Ascending aorta (tissue), 2 donors: ENCODE measurements at regions not wholly inside any gene's neighbourhood (a gene's known extent, or its start where the extent isn't known, plus 50 kb on each side); places are given as distances from the start of the nearest gene placed in this dataset.

ENCODE experiments used
- DNase-seq, 2 donors: peaks; one replicate each; pipeline ENCODE4 v3.0.0-alpha.2; 2019; ENCODE audit warnings: low spot score in 2 of 2
- H3K27ac ChIP-seq, 2 donors: fragments of 200-600 bp; sonication (generic); one replicate each; pipeline ENCODE4 v1.5.1; 2016 to 2017; ENCODE audit warnings: mild to moderate bottlenecking in 1 of 2
- H3K27me3 ChIP-seq: fragments of 200-600 bp; sonication (generic); one replicate; pipeline ENCODE4 v1.5.1; 2017
- H3K36me3 ChIP-seq, 2 donors: fragments of 200-600 bp; sonication (generic); one replicate each; pipeline ENCODE4 v1.5.1; 2016
- H3K4me1 ChIP-seq, 2 donors: fragments of 200-600 bp; sonication (generic); one replicate each; pipeline ENCODE4 v1.5.1; 2016 to 2017; ENCODE audit warnings: mild to moderate bottlenecking in 1 of 2
- H3K4me3 ChIP-seq, 2 donors: fragments of 200-600 bp; sonication (generic); one replicate each; pipeline ENCODE4 v1.5.1; 2016 to 2017; ENCODE audit warnings: mild to moderate bottlenecking in 1 of 2
- H3K9me3 ChIP-seq, 2 donors: fragments of 200-600 bp; sonication (generic); one replicate each; pipeline ENCODE4 v1.5.1; 2016
- CTCF ChIP-seq, 3 experiments: fragments of 200-600 bp in 2 of 3; fragments of 450-650 bp in 1 of 3; sonication (generic) in 2 of 3; IDR thresholded peaks; one replicate each; pipeline ENCODE4 v1.5.1; 2016 to 2019; ENCODE audit warnings: antibody characterized with exemption in 3 of 3, mild to moderate bottlenecking in 1 of 3, moderate library complexity in 1 of 3
- intact Hi-C: fragments of 100-400 bp; cut with DNase I; formaldehyde crosslinking; loops from one replicate; pipeline ENCODE4 v1.15.1; 2023

- no peak for DNase-seq
- Histone ChIP-seq H3K4me3 (no peak overlapping the region), H3K36me3 (no peaks in the 10 kb centered on the region), H3K27me3 (no peaks in the 10 kb centered on the region), H3K9me3 (no peaks in the 10 kb centered on the region), H3K27ac (no peak overlapping the region), H3K4me1 (no peaks in the 10 kb centered on the region)
- intact Hi-C loops, result no loop called here
- no peak for TF ChIP-seq CTCF (IDR thresholded peaks at IDR 0.05)
Measured at GRCh38 chr4:61068745-61069144, 131.4 kb upstream of the ADGRL3 start.

- intact Hi-C loops, result no loop called here
- Histone ChIP-seq H3K27ac (no peak overlapping the region), H3K9me3 (no peaks in the 10 kb centered on the region), H3K27me3 (no peaks in the 10 kb centered on the region), H3K36me3 (no peaks in the 10 kb centered on the region), H3K4me3 (no peak overlapping the region), H3K4me1 (no peaks in the 10 kb centered on the region)
- DNase-seq, result no peak
- TF ChIP-seq CTCF (IDR thresholded peaks at IDR 0.05), result no peak
Measured at GRCh38 chr4:61070269-61070668, 129.9 kb upstream of the ADGRL3 start.

- H3K36me3 ChIP-seq, result no peaks in the 10 kb centered on the region
- no peaks in the 10 kb centered on the region for H3K4me1 ChIP-seq
- intact Hi-C loops, result no loop called here
- H3K27me3 ChIP-seq, result no peaks in the 10 kb centered on the region
- no peak for DNase-seq
- TF ChIP-seq CTCF (IDR thresholded peaks at IDR 0.05), result no peak
- H3K9me3 ChIP-seq, result no peaks in the 10 kb centered on the region
- no peak overlapping the region for H3K4me3 ChIP-seq
- no peak overlapping the region for H3K27ac ChIP-seq
Measured at GRCh38 chr4:61079427-61079826, 120.7 kb upstream of the ADGRL3 start.

- DNase-seq, result no peak
- intact Hi-C loops, result no loop called here
- no peak for TF ChIP-seq CTCF (IDR thresholded peaks at IDR 0.05)
Measured at GRCh38 chr4:61079976-61080375, 120.2 kb upstream of the ADGRL3 start.

GRCh38 chr4:61085534-61085933 is 114.6 kb upstream of the ADGRL3 start:
- no peak overlapping the region for H3K27ac ChIP-seq
- no peak overlapping the region for H3K4me3 ChIP-seq
- H3K4me1 ChIP-seq, result no peaks in the 10 kb centered on the region
- no peak for DNase-seq
- H3K9me3 ChIP-seq, result no peaks in the 10 kb centered on the region
- no peak for TF ChIP-seq CTCF (IDR thresholded peaks at IDR 0.05)
- H3K27me3 ChIP-seq, result no peaks in the 10 kb centered on the region
- intact Hi-C loops, result no loop called here
- H3K36me3 ChIP-seq, result no peaks in the 10 kb centered on the region

More at GRCh38 chr4:61079976-61080375, 120.2 kb upstream of the ADGRL3 start:
- H3K4me3 ChIP-seq, result no peak overlapping the region
- no peaks in the 10 kb centered on the region for H3K4me1 ChIP-seq
- no peaks in the 10 kb centered on the region for H3K9me3 ChIP-seq
- no peaks in the 10 kb centered on the region for H3K27me3 ChIP-seq
- no peaks in the 10 kb centered on the region for H3K36me3 ChIP-seq
- no peak overlapping the region for H3K27ac ChIP-seq

- Histone ChIP-seq H3K36me3 (no peaks in the 10 kb centered on the region), H3K4me1 (no peaks in the 10 kb centered on the region), H3K9me3 (no peaks in the 10 kb centered on the region), H3K4me3 (no peak overlapping the region), H3K27me3 (no peaks in the 10 kb centered on the region), H3K27ac (no peak overlapping the region)
- DNase-seq, result no peak
- TF ChIP-seq CTCF (IDR thresholded peaks at IDR 0.05), result no peak
- intact Hi-C loops, result no loop called here
Measured at GRCh38 chr4:61086357-61086756, 113.8 kb upstream of the ADGRL3 start.
